ENCODE measurements at regions not wholly inside any gene's neighbourhood (a gene's known extent, or its start where the extent isn't known, plus 50 kb on each side); places are given as distances from the start of the nearest gene placed in this dataset.

DNA sequence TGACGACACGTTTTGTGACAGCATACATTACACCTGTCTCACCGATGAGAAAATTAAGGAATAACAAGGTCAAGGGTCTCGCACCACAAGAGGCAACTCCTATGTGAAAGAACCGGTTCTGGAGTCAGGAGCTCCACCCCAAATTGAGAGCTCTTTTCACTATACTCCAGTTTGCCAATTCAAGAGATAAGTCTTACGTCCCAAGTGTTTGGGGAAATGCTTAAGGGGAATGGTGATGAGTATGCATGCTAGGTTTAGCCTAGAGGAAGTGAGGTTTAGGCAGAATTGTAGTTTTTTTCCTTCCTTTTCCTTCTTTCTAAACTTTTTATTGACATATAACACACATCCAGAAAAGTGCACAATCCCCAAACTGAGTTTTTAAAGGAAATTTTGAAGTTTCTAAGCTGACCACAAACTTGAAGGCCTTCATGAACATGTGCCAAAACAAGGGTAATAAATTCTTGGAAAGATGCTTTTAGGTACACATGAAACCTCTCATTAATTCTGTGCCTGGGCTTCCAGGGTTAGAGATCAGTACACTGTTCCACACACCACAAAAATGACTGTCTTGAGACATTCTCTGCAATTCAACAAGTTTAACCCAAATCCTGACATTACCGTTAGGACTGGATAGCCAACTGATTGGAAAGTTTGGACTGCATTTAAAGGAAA is 127.6 kb upstream of the SLC1A3 start:
- no peak for TF ChIP-seq POLR2A (IDR thresholded peaks at IDR 0.05; ENCODE audit: low read depth, low read length)
- no peak for TF ChIP-seq POLR2AphosphoS5 (IDR thresholded peaks at IDR 0.05; ENCODE audit: low read depth, low read length)
- no peak for TF ChIP-seq TAF1 (IDR thresholded peaks at IDR 0.05; ENCODE audit: borderline replicate concordance, low read depth, low read length)

All from GM12892 (cell line).